ENCODE measurements at regions not wholly inside any gene's neighbourhood (a gene's known extent, or its start where the extent isn't known, plus 50 kb on each side); places are given as distances from the start of the nearest gene placed in this dataset.

DNA sequence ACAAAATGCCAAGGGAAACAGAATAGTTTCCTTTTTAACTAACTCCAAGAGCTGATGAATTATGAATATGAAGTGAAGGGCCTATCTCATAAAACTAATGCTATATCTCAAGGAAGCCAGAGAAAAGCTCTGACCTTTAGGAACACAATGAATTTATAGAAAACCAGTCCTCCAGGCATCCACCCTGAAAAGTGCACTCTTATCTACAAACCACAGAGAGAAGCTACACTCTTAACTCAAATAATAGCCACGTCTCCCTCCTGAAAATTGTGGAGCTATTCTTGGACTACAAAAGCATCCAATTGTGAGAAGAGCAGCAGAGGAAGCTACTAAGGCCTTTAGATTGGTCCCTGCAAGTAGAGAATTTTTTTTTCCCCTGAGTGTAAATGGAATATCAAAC is 253.9 kb downstream of the IL15 start:
- Mint-ChIP-seq H3K4me1 (no peaks in the 10 kb centered on the region), H3K9me3 (no peaks in the 10 kb centered on the region), H3K27ac (no peak overlapping the region), H3K27me3 (no peaks in the 10 kb centered on the region), H3K4me3 (no peak overlapping the region)
- ATAC-seq (no peak), DNase-seq (no peak)

DNA sequence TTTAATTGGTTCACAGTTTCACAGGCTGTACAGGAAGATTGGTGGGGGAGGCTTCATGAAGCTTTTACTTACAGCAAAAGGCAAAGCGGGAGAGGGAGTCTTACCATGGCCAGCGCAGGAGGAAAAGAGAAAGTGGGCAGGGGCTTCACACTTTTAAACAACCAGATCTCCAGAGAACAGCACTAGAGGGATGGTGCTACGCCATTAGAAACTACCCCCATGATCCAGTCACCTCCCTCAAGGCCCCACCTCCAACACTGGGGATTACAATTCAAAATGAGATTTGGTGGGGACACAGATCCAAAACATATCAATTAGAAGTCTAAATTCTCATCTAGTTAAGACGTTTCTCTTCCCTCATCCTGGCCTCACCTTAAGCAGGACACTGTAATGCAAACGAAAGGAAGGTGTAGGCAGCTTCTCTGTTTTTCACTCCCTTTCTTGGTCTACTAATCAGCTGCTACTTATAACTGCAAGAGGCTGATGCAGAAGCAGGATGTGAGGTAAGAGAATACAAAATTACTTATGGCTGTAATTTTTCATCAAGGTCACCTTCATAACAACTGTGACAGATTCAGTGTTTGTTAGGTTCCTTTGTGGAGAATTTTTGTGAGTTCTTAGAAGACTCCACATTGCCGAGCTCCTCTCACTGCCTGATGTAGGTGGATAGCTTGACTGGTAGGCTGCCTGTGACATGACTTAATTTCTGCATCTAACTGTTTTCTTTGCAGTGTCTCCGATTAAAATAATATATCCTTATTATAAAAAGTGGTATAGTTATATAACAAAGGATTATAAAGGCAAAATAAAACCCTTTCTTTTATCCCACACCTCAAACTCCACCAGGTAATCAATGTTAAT is 255.1 kb downstream of the IL15 start:
- no peak for DNase-seq

DNA sequence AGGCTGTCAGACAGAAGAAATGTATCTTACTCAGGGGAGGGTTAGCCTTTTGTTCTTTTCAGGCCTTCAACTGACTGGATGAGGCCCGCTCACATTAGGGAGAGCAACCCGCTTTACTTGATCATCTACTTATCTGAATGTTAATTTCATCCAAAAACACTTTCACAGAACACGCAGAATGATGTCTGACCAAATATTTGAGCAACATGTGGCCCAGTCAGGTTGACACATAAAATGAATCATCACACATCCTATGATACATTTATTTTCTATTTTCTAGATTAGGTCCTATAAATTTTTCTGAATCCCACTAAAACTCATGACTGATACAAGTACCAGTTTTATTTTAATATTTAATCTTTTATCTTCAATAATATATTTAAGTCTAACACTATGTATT is 260.3 kb downstream of the IL15 start:
- Mint-ChIP-seq H3K4me1 (no peaks in the 10 kb centered on the region), H3K27me3 (peaks cover 5% of the 10 kb centered on the region), H3K27ac (no peak overlapping the region), H3K4me3 (no peak overlapping the region), H3K9me3 (no peaks in the 10 kb centered on the region)
- no peak for DNase-seq
- ATAC-seq: no peak

More for the DNA sequence above, 255.1 kb downstream of the IL15 start:
- Mint-ChIP-seq H3K4me1 (no peaks in the 10 kb centered on the region), H3K9me3 (no peaks in the 10 kb centered on the region), H3K27ac (no peak overlapping the region), H3K27me3 (no peaks in the 10 kb centered on the region), H3K4me3 (no peak overlapping the region)
- ATAC-seq: no peak

DNA sequence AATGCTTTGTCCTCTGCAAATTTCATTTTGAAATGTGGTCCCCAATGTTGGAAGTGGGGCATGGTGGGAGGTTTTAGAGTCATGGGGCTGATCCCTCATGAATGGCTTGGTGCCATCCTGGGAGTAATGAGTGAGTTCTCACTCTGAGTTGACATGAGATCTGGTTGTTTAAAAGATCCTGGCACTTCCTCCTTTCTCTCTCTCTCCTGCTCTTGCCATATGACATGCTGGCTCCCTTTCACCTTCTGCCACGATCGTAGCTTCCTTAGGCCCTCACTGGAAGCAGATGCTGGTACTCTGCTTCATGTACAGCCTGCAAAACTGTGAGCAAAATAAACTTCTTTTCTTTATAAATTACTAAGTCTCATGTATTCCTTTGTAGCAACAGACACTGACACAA is 262.0 kb downstream of the IL15 start:
- H3K27me3 Mint-ChIP-seq: peaks cover 6% of the 10 kb centered on the region
- no peaks in the 10 kb centered on the region for H3K4me1 Mint-ChIP-seq
- DNase-seq: no peak
- H3K27ac Mint-ChIP-seq: no peak overlapping the region
- H3K9me3 Mint-ChIP-seq: no peaks in the 10 kb centered on the region
- ATAC-seq: no peak
- H3K4me3 Mint-ChIP-seq: no peak overlapping the region

DNA sequence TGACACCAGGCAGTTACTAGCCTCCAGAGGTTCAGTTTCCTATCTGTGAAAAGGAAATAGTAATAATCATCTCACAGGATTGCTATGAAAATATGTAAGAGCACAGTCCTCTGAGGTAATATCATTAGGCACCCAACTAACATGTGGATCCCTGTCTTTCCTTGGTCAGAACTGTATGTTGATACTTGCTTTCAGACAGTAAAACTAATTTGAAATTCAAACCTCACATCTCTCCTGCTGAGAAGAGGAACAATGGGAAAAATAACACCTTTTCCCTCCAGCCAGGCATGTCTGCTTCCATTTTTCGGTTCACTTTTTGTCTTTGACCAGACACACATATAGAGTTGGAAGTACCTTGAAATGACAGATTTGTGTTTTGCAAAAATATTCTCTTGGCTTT is 262.7 kb downstream of the IL15 start:
- ATAC-seq (no peak), DNase-seq (no peak)
- H3K4me3 Mint-ChIP-seq: no peak overlapping the region
- peaks cover 6% of the 10 kb centered on the region for H3K27me3 Mint-ChIP-seq
- no peaks in the 10 kb centered on the region for H3K4me1 Mint-ChIP-seq
- H3K9me3 Mint-ChIP-seq: no peaks in the 10 kb centered on the region
- no peak overlapping the region for H3K27ac Mint-ChIP-seq

DNA sequence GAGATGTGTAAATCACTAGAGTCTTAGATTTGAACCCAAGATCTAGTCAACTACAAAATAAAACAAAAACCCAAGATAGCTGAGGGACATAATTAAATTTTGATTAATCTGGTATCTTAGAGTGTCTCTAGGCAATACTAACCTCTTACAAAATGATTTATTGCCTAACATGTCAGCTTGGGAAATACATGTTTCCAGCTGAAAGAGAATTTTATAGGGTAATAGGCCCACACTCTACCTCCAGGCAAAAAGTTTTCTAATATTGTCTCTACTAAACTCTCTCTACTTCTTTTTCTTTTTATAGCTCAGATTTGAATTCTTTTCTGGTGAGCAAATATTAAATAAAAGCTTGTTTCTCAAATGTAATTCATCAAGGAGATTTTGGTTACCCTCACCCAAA is 263.2 kb downstream of the IL15 start:
- DNase-seq (no peak), ATAC-seq (no peak)
- Mint-ChIP-seq H3K27me3 (peaks cover 6% of the 10 kb centered on the region), H3K4me1 (no peaks in the 10 kb centered on the region), H3K27ac (no peak overlapping the region), H3K9me3 (no peaks in the 10 kb centered on the region), H3K4me3 (no peak overlapping the region)

DNA sequence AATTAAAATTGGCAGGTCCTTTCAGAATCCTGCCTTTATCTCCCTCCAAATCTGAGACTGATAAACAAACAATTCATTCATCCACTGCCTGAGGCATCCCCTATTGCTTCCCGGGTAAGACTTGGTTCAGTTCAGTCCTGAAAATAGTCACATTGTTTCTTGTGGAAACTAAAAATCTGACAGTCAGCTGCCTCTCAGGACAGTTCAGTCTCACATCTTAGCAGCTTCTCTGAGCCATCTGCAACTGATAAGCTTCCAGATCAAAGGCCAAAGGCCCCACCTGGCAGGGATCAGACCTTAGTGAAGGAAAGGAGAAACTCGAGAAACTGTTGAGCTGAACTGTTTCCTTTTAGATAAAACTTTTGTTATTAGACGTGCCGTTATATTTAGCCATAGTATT is 264.5 kb downstream of the IL15 start:
- ATAC-seq (no peak), DNase-seq (no peak)
- Mint-ChIP-seq H3K4me1 (no peaks in the 10 kb centered on the region), H3K9me3 (no peaks in the 10 kb centered on the region), H3K4me3 (no peak overlapping the region), H3K27me3 (peaks cover 6% of the 10 kb centered on the region), H3K27ac (no peak overlapping the region)

DNA sequence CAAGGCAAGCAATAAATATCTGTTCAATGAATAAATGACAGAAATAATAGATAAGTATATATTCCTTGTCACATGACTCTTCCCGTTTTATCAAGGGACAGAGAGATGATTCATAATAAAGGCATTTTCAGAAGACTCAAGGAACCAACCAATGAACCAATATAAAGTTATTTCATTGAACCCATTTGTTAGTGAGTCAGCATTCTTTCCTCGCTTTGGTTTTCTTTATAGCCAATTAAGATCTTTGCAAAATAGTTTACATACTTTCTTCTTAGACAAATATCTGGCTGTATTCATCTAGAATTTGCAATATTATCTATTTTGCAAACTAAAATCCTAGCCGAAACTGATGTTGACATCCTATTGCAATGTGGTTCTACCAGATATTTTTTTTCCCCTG is 269.4 kb downstream of the IL15 start:
- no peak for ATAC-seq
- H3K27ac Mint-ChIP-seq: no peak overlapping the region
- H3K4me1 Mint-ChIP-seq: no peaks in the 10 kb centered on the region
- H3K9me3 Mint-ChIP-seq: no peaks in the 10 kb centered on the region
- H3K27me3 Mint-ChIP-seq: peaks cover 6% of the 10 kb centered on the region
- DNase-seq: no peak
- H3K4me3 Mint-ChIP-seq: no peak overlapping the region

DNA sequence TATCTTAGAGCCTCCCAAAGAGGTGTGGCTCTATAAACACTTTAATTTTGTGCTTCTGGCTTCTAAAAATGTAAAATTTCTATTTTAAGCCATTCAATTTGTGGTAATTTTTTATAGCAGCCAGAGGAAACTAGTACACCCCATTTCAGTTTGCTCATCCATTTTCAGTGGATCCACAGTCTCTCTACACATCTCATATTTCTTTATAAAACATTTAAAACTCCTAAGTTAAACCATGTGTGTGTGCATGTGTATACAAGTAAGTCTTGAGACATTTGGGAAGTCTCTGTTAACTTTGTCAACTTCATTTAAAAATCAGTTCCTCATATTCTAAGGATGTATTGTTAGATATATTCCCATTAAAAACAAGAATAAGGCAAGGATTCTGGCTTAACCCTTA is 273.2 kb downstream of the IL15 start:
- ATAC-seq (no peak), DNase-seq (no peak)
- Mint-ChIP-seq H3K27ac (no peak overlapping the region), H3K4me3 (no peak overlapping the region), H3K4me1 (no peaks in the 10 kb centered on the region), H3K9me3 (no peaks in the 10 kb centered on the region), H3K27me3 (no peaks in the 10 kb centered on the region)

DNA sequence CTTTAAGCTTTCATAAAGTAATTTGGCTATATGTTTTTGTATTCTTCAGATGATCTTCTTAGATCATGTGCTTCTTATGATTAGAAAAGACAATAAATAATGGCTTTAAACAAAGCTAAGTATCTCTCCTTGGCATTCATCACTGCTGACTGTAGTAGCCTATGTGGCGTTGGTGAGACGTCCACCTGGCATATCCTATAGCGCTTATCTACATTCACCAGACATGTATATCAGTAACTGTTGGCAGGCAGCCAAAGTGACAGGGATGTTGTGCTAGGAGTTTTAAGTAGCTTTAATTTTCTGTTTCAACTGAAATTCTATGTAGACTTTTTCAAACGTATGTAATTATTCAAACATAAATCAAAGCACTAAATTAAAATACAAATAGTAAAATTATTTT is 276.4 kb downstream of the IL15 start:
- Mint-ChIP-seq H3K27ac (no peak overlapping the region), H3K9me3 (no peaks in the 10 kb centered on the region), H3K4me3 (no peak overlapping the region), H3K4me1 (no peaks in the 10 kb centered on the region), H3K27me3 (no peaks in the 10 kb centered on the region)
- no peak for DNase-seq
- no peak for ATAC-seq

DNA sequence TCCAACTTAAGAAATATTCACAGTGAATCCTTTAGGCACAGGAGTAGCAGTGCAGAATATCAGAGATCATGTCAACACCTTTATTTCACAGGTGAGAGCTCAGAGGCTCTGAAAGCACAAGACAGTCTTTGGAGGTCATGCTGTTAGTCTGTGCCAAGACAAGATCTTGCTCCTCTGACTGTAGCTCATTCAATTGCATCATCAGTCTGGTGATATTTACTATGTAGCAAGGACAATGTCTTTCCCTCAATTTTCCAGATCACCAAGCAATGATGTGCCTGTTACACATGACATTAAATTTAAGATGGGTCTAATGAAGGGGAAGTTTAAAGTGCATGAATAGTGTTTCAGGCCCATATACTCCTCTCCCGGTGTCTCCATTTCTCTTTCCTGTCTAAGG is 277.5 kb downstream of the IL15 start:
- DNase-seq: no peak
- Mint-ChIP-seq H3K4me3 (no peak overlapping the region), H3K4me1 (no peaks in the 10 kb centered on the region), H3K27ac (no peak overlapping the region), H3K27me3 (no peaks in the 10 kb centered on the region), H3K9me3 (no peaks in the 10 kb centered on the region)
- ATAC-seq: no peak

DNA sequence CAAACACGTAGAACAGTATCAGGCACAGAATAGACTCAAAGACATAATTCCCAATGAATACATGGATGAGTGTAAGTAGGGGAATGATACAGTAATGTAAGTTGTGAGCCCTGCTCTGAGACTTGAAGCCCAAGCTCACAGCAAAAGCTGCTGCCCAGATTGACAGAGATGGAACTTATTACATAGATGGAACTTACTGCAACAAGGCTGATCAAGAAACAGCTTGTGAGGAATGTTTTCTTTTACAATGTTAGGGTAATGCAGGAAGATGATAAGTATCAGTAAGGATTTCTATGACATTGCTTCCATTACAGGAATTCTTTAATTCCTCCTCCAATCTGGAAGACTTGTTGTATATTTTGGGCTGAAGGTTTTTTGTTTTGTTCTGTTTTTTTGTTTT is 278.4 kb downstream of the IL15 start:
- no peak overlapping the region for H3K4me3 Mint-ChIP-seq
- ATAC-seq (no peak), DNase-seq (no peak)
- H3K9me3 Mint-ChIP-seq: no peaks in the 10 kb centered on the region
- no peaks in the 10 kb centered on the region for H3K4me1 Mint-ChIP-seq
- no peaks in the 10 kb centered on the region for H3K27me3 Mint-ChIP-seq
- no peak overlapping the region for H3K27ac Mint-ChIP-seq

DNA sequence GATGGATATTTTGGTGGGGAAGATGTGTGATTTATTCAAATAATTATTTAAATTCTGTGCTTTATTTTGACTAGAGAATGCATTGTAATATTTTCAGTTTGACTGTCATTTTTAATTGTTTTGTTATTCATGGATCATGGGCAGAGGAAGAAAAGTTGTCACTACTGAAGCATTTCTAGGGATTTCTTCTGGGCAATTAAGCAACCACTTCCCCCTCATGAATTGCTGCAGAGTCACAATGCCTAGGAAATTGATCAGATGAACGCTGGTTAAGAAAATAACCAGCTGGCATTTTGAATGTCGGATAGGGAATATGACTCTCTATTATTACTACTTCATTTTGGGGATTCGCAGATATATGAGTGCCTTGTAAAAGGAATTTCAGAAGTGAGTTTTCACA is 283.3 kb downstream of the IL15 start:
- DNase-seq: no peak
- Mint-ChIP-seq H3K27ac (no peak overlapping the region), H3K4me3 (no peak overlapping the region), H3K4me1 (no peaks in the 10 kb centered on the region), H3K9me3 (no peaks in the 10 kb centered on the region), H3K27me3 (no peaks in the 10 kb centered on the region)
- no peak for ATAC-seq

DNA sequence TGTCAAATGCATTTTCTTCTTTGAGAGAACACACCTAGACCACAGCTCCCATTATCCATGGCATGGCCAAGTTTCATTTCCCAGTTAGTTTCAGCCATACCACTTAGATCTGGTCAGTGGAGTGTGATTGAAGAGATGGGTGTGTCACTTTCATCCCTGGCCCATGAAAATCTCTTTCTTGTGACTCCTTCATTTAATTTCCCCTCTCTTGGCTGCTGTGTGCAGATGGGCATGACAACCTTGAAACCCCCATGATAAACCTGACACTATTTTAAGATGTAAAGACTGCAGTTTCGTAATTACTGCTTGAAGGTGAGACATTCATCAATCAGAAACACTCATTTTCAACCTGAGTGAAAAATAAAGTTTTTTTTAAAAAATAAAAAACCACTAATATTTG is 284.9 kb downstream of the IL15 start:
- H3K4me1 Mint-ChIP-seq: no peaks in the 10 kb centered on the region
- H3K27me3 Mint-ChIP-seq: no peaks in the 10 kb centered on the region
- H3K27ac Mint-ChIP-seq: no peak overlapping the region
- no peak for DNase-seq
- H3K9me3 Mint-ChIP-seq: no peaks in the 10 kb centered on the region
- H3K4me3 Mint-ChIP-seq: no peak overlapping the region
- no peak for ATAC-seq

DNA sequence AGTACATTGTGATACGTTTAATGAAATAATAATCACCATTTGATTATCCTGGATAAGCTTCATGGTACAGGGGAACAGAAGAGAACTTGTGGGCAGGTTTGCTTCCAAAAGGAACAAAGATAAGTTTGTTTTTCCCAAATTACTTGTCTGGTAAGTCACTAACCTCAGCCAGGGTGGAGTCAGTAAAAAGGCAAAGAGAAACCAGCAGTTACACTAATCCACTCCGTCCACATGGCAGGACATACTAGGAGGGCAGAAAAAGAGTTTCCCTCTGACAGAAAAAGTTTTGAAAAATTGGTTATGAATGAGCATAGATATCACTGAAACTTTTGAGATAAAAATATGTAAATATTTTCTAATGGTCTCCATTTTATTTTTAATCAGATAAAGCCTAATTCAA is 285.9 kb downstream of the IL15 start:
- no peak for DNase-seq
- no peaks in the 10 kb centered on the region for H3K27me3 Mint-ChIP-seq

DNA sequence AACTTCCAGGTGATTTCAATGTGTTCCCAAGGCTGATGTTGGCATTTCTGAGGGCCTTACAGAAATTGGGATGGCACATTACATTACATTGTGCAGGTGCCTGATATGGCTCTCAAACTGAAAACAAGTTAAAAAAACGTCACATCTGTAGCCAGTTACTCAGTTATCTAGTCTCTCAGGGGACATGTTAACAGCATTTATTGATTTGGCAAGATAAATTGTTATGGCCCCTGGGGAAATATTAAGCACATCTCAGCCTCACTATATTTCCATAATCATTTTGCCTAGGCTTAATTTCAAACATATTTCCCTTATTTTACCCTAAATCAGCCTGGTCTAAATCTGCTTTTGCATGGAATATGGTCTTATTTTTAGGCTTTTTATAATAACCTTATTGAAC is 290.0 kb downstream of the IL15 start:
- ATAC-seq (no peak), DNase-seq (no peak)
- H3K9me3 Mint-ChIP-seq: no peaks in the 10 kb centered on the region
- H3K27ac Mint-ChIP-seq: no peak overlapping the region
- H3K27me3 Mint-ChIP-seq: no peaks in the 10 kb centered on the region
- H3K4me3 Mint-ChIP-seq: no peak overlapping the region
- no peaks in the 10 kb centered on the region for H3K4me1 Mint-ChIP-seq

More for the DNA sequence above, 285.9 kb downstream of the IL15 start:
- Mint-ChIP-seq H3K9me3 (no peaks in the 10 kb centered on the region), H3K4me3 (no peak overlapping the region), H3K4me1 (no peaks in the 10 kb centered on the region), H3K27ac (no peak overlapping the region)
- ATAC-seq: no peak

DNA sequence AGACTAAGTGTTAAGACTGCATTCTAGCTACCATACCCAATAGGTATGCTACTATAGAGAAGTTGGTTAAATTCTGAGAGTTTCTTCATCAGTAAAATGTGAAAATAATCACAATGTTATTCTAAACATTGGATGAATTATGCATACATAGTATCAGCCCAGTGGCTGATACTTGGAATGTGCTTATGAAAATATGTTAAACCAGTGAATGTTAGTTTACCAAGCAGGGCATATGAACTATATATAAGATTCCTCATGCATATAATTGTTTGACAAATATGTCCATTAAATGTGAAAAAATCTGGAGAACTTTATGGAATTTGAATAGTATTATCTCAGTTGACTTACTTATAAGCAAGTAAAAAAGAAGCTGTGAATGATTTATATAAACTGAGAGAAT is 296.1 kb downstream of the IL15 start:
- H3K27me3 Mint-ChIP-seq: no peaks in the 10 kb centered on the region
- H3K9me3 Mint-ChIP-seq: peaks cover 0 to 6% of the 10 kb centered on the region in 2 donors
- DNase-seq: no peak
- no peaks in the 10 kb centered on the region for H3K4me1 Mint-ChIP-seq
- no peak for ATAC-seq
- no peak overlapping the region for H3K27ac Mint-ChIP-seq
- H3K4me3 Mint-ChIP-seq: no peak overlapping the region
